ENCODE measurements at regions not wholly inside any gene's neighbourhood (a gene's known extent, or its start where the extent isn't known, plus 50 kb on each side); places are given as distances from the start of the nearest gene placed in this dataset.

GRCh38 chr20:39234520-39235095 is 272.5 kb downstream of the DHX35 start:
- no peak for DNase-seq

GRCh38 chr20:39233755-39234154 is 271.6 kb downstream of the DHX35 start:
- no peak for DNase-seq

- DNase-seq = no peak
Observed at GRCh38 chr20:39227416-39227815, 265.3 kb downstream of the DHX35 start.

GRCh38 chr20:39225978-39226377 is 263.8 kb downstream of the DHX35 start:
- no peak for DNase-seq

- DNase-seq = no peak
Observed at GRCh38 chr20:39225536-39225935, 263.4 kb downstream of the DHX35 start.

GRCh38 chr20:39222101-39222500 is 260.0 kb downstream of the DHX35 start:
- DNase-seq = no peak

GRCh38 chr20:39216195-39216594 is 254.1 kb downstream of the DHX35 start:
- no peak for DNase-seq

GRCh38 chr20:39214828-39215227 is 252.7 kb downstream of the DHX35 start:
- DNase-seq = no peak

- no peak for DNase-seq
Observed at GRCh38 chr20:39213476-39214145, 251.5 kb downstream of the DHX35 start.

GRCh38 chr20:39211060-39211748 is 249.1 kb downstream of the DHX35 start:
- DNase-seq = no peak

- DNase-seq = no peak
Observed at GRCh38 chr20:39210341-39211036, 248.3 kb downstream of the DHX35 start.

- DNase-seq = no peak
Observed at GRCh38 chr20:39206899-39207564, 244.9 kb downstream of the DHX35 start.

- DNase-seq = no peak
Observed at GRCh38 chr20:39195582-39196021, 233.5 kb downstream of the DHX35 start.

GRCh38 chr20:39190666-39191570 is 228.8 kb downstream of the DHX35 start:
- DNase-seq = no peak

GRCh38 chr20:39188266-39188765 is 226.2 kb downstream of the DHX35 start:
- DNase-seq = no peak

GRCh38 chr20:39181490-39181889 is 219.3 kb downstream of the DHX35 start:
- DNase-seq = no peak

- DNase-seq = no peak
Observed at GRCh38 chr20:39176457-39176856, 214.3 kb downstream of the DHX35 start.

- no peak for DNase-seq
Observed at GRCh38 chr20:39170896-39171463, 208.8 kb downstream of the DHX35 start.

- no peak for DNase-seq
Observed at GRCh38 chr20:39165099-39165498, 203.0 kb downstream of the DHX35 start.

- no peak for DNase-seq
Observed at GRCh38 chr20:39164642-39165041, 202.5 kb downstream of the DHX35 start.

GRCh38 chr20:39163993-39164392 is 201.8 kb downstream of the DHX35 start:
- no peak for DNase-seq
